HG03521 (cell line): ENCODE measurements at regions not wholly inside any gene's neighbourhood (a gene's known extent, or its start where the extent isn't known, plus 50 kb on each side); places are given as distances from the start of the nearest gene placed in this dataset.

Experiments used
- ATAC-seq: cut with Tn5 transposase; IDR thresholded peaks from one replicate; pipeline ENCODE4 v1.9.1; 2021; ENCODE audit warnings: mild to moderate bottlenecking, moderate library complexity; ENCODE audit not compliant: unreplicated experiment

DNA sequence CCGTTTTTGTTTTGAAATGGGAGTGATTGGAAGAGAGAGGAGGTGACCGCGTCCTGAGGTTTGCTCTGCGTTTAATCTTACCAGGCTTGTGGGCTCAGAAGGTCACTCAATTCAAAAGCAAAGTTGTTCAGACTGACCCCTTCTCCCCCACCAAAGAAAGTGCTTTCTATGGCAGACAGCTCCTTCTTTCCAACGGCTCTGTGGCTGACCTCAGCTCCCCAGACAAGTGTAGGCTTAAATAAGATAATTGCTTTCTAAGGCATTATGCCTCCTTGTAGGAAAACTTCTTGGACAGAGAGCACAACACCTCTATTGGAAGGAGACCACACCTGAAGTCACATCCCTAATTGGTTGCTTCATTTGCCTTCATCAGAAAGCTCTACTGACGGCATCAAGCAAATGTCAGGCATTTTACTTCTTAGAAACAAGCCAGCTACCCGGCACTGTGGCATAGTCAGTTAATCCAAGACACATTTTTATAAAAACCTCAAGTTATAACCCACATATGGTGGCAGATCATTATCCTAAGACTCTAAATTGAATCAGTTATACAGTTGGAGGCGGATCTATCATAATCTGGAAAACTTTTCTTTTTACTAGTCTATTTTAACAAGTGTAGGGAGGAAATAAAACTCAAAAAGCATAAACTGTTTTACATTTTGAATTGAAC lies 94.9 kb downstream of the TMEM174 start:
- ATAC-seq, result no peak

GRCh38 chr5:73266925-73267765 lies 94.2 kb downstream of the TMEM174 start:
- no peak for ATAC-seq

DNA sequence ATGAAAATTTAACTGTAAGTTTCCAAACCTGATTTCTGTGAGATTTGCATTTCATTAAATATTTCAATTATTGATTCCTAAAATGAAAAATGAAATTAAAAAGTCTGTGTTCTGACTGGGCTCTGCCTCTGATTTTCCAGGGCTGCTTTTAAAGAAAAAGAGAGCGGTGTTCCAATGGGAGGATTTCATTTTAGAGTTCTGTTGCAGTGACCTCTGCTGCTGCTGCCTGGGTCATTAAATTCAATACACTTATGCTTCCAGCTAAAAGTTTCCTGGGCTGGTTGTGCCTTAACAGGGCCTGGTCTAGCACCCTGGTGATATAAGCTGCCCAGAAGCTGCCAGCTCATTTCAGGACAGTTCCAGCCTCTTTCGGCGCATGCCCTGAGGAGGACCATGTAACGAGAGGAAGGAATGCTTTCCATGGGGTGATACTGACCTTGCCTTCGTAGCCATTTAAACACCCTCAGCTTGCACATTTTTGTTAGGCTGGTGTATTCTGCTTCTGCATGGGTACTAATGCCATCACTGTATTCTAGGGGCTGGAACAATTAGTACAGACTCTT lies 93.3 kb downstream of the TMEM174 start:
- ATAC-seq, result no peak

GRCh38 chr5:73265641-73266040 lies 92.6 kb downstream of the TMEM174 start:
- no peak for ATAC-seq

DNA sequence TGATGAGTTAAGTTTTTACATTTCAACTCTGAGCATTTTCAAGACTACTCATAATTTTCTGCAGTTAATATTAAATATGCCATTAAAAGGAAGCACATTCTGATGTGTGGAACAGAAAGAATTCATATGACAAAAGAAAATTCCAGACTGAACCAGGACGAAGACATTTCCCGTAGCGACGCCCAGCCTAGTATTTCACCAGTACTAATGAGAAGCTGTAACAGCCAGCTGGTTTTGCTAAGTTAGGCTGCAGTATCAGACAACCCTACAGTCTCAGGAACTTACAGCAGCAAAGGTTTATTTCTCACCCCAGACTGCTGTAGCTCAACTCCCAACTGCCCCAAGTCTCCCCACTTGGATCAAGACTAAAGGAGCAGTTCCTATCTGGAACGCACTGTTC lies 91.6 kb downstream of the TMEM174 start:
- ATAC-seq, result no peak

DNA sequence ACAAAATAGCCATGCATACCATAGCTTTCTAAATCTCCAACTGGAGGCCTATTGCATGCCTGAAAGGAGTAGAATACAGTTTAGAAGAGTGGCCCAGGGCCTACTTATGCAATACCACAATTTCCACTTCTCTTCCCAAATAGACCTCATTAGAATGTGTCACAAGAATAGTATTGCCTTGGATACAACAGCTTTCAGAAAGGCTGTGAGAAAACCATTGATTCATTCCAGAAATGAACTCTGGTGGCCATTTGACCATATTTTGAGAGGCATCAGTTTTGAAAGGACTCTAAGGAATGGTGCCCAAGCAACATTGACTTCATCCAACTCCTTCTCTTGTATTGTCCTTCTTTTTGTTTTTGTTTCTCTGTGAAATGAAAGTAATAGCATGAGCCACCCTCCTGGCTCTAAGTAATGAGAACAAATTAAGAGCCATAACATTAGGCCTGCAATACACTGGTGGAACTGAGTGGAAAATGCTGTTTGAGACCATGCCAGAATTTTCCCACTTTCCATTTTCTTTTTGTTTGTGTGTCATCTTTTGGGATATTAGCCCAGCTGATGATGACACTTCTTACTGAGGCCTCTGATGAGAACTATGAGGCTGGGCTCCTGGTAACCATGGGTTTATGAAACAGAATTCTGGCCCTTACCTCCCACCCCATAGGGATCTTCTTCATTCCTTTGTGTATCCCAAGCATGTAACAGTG lies 90.2 kb downstream of the TMEM174 start:
- no peak for ATAC-seq

DNA sequence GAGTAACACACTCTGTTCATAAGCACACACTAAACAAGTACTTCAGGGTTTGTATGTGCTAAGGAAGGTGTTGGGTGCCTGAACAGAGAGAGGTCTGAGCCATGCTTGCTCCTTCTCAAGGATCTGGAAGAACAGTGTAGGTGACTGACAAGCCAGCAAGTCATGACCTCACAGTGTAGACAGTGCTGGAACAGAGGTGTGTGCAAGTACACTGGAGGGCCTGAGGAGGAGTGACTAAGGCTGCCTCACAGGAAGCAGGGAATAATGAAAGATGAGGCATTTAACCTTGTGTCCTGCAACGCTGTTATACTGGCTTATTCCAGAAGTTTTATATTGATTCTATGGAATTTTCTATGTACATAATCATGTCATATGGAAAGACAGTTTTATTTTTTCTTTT lies 83.9 kb downstream of the TMEM174 start:
- ATAC-seq, result no peak

- no peak for ATAC-seq
These were observed 83.5 kb downstream of the TMEM174 start for GRCh38 chr5:73256462-73256861.

DNA sequence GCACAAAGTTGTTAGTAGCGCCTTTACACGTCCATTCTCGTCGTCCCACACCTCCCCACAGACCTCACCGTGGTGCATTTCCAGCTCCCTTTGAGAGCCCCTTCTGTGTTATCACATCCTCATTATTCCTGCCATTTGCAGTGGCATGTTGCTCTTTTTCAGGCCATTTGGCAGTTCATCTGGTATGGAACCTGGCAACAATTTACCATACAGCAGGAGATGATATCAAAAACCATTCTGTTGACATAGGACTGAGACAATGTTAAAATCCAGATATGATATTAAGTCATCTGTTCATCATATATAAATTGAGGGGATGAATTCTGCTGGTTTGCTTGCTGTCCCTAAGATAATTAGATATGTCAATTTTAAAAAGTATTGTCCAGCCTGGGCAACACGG lies 83.0 kb downstream of the TMEM174 start:
- no peak for ATAC-seq

DNA sequence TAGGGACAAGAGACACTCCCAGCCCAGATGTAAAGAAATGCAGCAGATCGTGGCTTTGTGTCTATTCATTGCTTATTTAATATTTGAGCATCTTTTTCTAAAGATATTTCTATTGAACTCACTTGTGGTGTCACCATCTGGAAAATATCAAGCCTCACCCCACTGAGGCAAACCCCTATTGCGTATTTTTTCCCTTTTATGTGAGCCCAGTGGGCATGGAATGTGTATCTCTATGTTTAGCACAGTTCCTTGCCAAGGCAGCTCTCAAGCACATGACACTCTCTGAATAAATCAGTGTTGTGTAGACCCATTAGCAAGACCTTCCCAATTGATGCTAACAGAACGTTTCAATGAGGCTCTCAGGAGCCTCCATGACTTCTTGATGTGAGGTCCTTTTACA lies 81.6 kb downstream of the TMEM174 start:
- no peak for ATAC-seq

- ATAC-seq, result no peak
These were observed 80.2 kb downstream of the TMEM174 start for GRCh38 chr5:73253047-73253660.

- ATAC-seq, result no peak
These were observed 77.7 kb downstream of the TMEM174 start for GRCh38 chr5:73250645-73251044.

- no peak for ATAC-seq
These were observed 69.7 kb downstream of the TMEM174 start for GRCh38 chr5:73242735-73243134.

DNA sequence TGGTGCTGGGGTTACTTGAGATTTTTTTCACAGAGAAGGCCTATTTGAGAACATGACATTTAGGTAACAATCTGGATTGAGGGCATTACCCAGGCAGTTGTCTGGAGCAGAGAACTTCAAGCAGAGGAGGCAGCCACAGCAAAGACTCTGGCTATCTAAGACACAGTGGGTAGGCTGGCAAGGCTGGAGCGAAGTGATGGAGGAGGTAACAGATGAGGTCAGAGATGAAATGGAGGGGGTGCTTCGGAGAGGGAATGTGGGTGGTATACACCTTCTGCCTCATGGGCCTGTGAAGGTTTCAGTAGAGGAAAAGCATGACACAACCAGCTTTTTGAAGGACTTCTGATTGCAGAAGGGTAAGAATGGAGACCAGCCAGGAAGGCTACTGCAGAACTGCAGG lies 65.9 kb downstream of the TMEM174 start:
- ATAC-seq, result no peak

DNA sequence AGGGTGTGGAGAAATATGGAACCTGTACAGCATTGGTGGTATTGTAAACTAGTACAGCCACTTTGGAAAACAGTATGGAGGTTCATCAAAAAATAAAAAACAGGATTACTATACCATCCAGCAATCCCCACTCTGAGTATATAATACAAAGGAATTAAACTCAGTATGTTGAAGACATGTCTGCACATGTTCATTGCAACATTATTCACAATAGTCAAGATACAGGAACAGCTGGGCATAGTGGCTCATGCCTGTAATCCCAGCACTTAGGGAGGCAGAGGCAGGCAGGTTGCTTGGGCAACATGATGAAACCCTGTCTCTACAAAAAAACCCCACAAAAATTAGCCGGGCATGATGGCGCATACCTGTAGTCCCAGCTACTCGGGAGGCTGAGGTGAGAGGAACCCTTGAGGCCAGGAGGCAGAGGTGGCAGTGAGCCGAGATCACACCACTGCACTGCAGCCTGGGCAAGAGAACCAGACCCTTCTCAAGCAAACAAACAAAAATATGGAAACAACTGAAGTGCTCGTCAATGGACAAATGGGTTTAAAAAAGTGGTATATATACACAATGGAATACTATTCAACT lies 63.6 kb downstream of the TMEM174 start:
- ATAC-seq, result no peak

- no peak for ATAC-seq
These were observed 61.2 kb downstream of the TMEM174 start for GRCh38 chr5:73234204-73234555.

- no peak for ATAC-seq
These were observed 60.6 kb downstream of the TMEM174 start for GRCh38 chr5:73233461-73234203.

DNA sequence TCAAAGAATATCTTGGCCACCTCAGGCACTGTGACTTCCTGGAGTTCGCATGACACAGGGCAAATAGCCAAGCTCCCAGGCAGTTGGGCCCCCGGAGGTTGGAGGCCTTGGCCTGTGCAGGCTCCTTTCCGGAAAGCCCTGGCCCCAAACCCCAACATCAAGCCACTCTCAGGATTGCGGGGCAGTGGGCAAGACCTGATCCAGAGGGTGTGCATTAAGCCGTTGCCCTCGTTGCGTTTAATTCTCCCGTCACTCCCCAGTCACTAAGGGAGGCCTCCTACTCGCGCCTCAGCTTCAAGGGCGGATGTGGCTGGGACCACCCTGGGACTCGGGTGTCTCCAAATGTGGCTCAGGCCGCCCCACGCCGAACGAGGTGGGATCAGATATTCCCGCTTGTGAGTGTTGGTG lies 60.1 kb downstream of the TMEM174 start:
- no peak for ATAC-seq

DNA sequence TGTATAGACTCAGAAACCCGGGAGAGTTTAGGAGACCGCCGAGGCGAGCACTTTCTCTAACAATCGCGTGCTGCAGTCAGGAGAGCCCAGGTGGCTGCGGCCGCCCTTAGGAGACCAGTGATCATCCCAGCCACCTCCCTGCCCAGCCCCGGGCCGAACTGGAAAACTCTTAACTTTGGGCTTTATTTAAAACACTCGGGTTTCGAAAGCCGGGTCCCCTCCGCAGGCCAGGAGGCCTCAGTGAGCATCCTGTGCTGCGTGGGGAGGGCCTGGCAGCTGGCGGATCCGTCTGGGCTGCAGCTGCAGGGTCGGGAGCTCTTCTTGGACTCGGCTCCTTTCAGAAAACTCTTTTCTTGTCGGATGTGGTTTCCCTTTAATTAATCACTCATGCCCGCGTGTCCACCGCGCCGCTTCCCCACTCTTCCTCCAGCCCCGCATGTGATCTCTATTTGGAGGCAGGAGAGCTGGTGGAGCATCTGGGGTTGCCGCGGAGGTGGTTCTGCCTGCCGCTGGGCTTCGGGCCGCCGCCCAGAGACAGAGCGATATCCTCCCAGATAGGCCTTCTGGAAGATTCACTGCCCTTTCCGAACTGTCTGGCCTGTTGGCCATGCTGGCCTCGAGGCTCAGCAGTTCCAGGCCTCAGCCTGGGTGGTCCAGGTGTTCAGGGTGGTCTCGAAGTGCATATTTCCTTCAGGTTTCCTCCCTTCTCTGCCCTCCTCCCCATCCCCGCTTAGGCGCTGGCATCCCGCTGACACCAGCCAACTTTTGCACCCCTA lies 59.5 kb downstream of the TMEM174 start:
- ATAC-seq, result no peak
